Islet precursor cell (in vitro differentiated cells): ENCODE measurements at regions not wholly inside any gene's neighbourhood (a gene's known extent, or its start where the extent isn't known, plus 50 kb on each side); places are given as distances from the start of the nearest gene placed in this dataset.

ENCODE experiments used
- DNase-seq: peaks from one replicate; pipeline ENCODE4 v3.0.0-alpha.2; 2018

- no peak for DNase-seq
Observed at GRCh38 chr7:84669177-84669732, 474.7 kb upstream of the SEMA3A start.

- DNase-seq = no peak
Observed at GRCh38 chr7:84668116-84668515, 473.5 kb upstream of the SEMA3A start.

GRCh38 chr7:84666651-84667050 is 472.1 kb upstream of the SEMA3A start:
- no peak for DNase-seq

- DNase-seq = peak; percentile 71
Observed at GRCh38 chr7:84665339-84665738, 470.8 kb upstream of the SEMA3A start.

GRCh38 chr7:84664626-84665025 is 470.0 kb upstream of the SEMA3A start:
- no peak for DNase-seq

GRCh38 chr7:84663224-84663623 is 468.6 kb upstream of the SEMA3A start:
- no peak for DNase-seq

- no peak for DNase-seq
Observed at GRCh38 chr7:84658286-84658685, 463.7 kb upstream of the SEMA3A start.

GRCh38 chr7:84654273-84654672 is 459.7 kb upstream of the SEMA3A start:
- no peak for DNase-seq

GRCh38 chr7:84651876-84652275 is 457.3 kb upstream of the SEMA3A start:
- DNase-seq = no peak

- no peak for DNase-seq
Observed at GRCh38 chr7:84647797-84648757, 453.5 kb upstream of the SEMA3A start.

- DNase-seq = no peak
Observed at GRCh38 chr7:84642611-84643010, 448.0 kb upstream of the SEMA3A start.

- no peak for DNase-seq
Observed at GRCh38 chr7:84640637-84641036, 446.0 kb upstream of the SEMA3A start.

GRCh38 chr7:84638339-84638697 is 443.7 kb upstream of the SEMA3A start:
- DNase-seq = no peak

GRCh38 chr7:84637568-84638338 is 443.2 kb upstream of the SEMA3A start:
- DNase-seq = peak; percentile 58

GRCh38 chr7:84631913-84632312 is 437.3 kb upstream of the SEMA3A start:
- no peak for DNase-seq

- DNase-seq = no peak
Observed at GRCh38 chr7:84629640-84630318, 435.2 kb upstream of the SEMA3A start.

- no peak for DNase-seq
Observed at GRCh38 chr7:84629216-84629615, 434.6 kb upstream of the SEMA3A start.

GRCh38 chr7:84627250-84627649 is 432.7 kb upstream of the SEMA3A start:
- DNase-seq = no peak

- no peak for DNase-seq
Observed at GRCh38 chr7:84624927-84625326, 430.3 kb upstream of the SEMA3A start.

GRCh38 chr7:84624527-84624926 is 429.9 kb upstream of the SEMA3A start:
- no peak for DNase-seq

- DNase-seq = no peak
Observed at GRCh38 chr7:84617265-84618030, 422.9 kb upstream of the SEMA3A start.

- no peak for DNase-seq
Observed at GRCh38 chr7:84614821-84615501, 420.4 kb upstream of the SEMA3A start.
